Activated CD4-positive, alpha-beta T cell treated with anti-CD3 and anti-CD28 coated beads, Interleukin-2, amount 10 ng/mL, durations not matched to agents 24 days and 14 days (primary cell): ENCODE measurements at regions not wholly inside any gene's neighbourhood (a gene's known extent, or its start where the extent isn't known, plus 50 kb on each side); places are given as distances from the start of the nearest gene placed in this dataset.

ENCODE experiments used
- DNase-seq: peaks from one replicate; pipeline ENCODE4 v3.0.0; 2022
- H3K27ac Mint-ChIP-seq: one replicate; pipeline ENCODE4 v1.8.0; 2022; ENCODE audit warnings: mild to moderate bottlenecking, mixed read lengths
- H3K27me3 Mint-ChIP-seq: one replicate; pipeline ENCODE4 v1.8.0; 2022; ENCODE audit warnings: mixed read lengths
- H3K36me3 Mint-ChIP-seq: one replicate; pipeline ENCODE4 v1.8.0; 2022; ENCODE audit warnings: low read depth, mild to moderate bottlenecking, mixed read lengths
- H3K4me1 Mint-ChIP-seq: one replicate; pipeline ENCODE4 v1.8.0; 2021; ENCODE audit warnings: mixed read lengths
- H3K4me3 Mint-ChIP-seq: one replicate; pipeline ENCODE4 v1.8.0; 2022; ENCODE audit warnings: mild to moderate bottlenecking, moderate library complexity, mixed read lengths
- H3K9me3 Mint-ChIP-seq: one replicate; pipeline ENCODE4 v1.8.0; 2021; ENCODE audit warnings: mixed read lengths
- intact Hi-C: fragments of 100-400 bp; cut with micrococcal nuclease; formaldehyde crosslinking; loops from one replicate; pipeline ENCODE4 v1.15.1; 2023

GRCh38 chr9:115286411-115286810 lies 168.5 kb upstream of the TNC start:
- Mint-ChIP-seq H3K27me3 (peaks cover 7% of the 10 kb centered on the region), H3K9me3 (no peaks in the 10 kb centered on the region), H3K27ac (no peak overlapping the region), H3K4me1 (no peaks in the 10 kb centered on the region), H3K36me3 (no peaks in the 10 kb centered on the region), H3K4me3 (no peak overlapping the region)
- DNase-seq: no peak
- intact Hi-C loops: no loop called here

- no peaks in the 10 kb centered on the region for H3K27me3 Mint-ChIP-seq
- intact Hi-C loops: no loop called here
- H3K4me3 Mint-ChIP-seq: no peak overlapping the region
- no peaks in the 10 kb centered on the region for H3K4me1 Mint-ChIP-seq
- no peak overlapping the region for H3K27ac Mint-ChIP-seq
- no peak for DNase-seq
- H3K36me3 Mint-ChIP-seq: no peaks in the 10 kb centered on the region
- no peaks in the 10 kb centered on the region for H3K9me3 Mint-ChIP-seq
Measured at GRCh38 chr9:115289757-115290208, 171.8 kb upstream of the TNC start.

DNA sequence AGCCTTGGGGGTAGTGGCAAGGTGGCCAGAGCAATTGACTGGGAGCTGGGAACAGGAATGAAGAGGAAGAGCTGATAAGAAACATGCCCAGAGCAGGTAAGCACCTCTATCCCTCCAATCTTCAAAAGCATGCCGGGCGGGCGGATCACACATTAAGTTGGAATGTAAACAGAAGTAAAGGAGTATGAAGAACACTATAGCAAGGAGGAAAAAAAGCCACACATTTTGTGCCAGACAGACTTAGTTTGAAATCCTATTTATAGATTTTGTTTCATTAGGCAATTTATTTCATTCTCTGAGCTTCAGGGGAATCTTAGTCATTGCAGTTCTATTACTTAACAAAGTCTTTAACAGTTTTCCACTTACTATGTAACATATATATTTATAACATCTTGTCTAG lies 173.9 kb upstream of the TNC start:
- H3K9me3 Mint-ChIP-seq: no peaks in the 10 kb centered on the region
- H3K27me3 Mint-ChIP-seq: no peaks in the 10 kb centered on the region
- H3K27ac Mint-ChIP-seq: no peak overlapping the region
- DNase-seq: no peak
- intact Hi-C loops: no loop called here
- no peaks in the 10 kb centered on the region for H3K36me3 Mint-ChIP-seq
- H3K4me3 Mint-ChIP-seq: no peak overlapping the region
- H3K4me1 Mint-ChIP-seq: no peaks in the 10 kb centered on the region

DNA sequence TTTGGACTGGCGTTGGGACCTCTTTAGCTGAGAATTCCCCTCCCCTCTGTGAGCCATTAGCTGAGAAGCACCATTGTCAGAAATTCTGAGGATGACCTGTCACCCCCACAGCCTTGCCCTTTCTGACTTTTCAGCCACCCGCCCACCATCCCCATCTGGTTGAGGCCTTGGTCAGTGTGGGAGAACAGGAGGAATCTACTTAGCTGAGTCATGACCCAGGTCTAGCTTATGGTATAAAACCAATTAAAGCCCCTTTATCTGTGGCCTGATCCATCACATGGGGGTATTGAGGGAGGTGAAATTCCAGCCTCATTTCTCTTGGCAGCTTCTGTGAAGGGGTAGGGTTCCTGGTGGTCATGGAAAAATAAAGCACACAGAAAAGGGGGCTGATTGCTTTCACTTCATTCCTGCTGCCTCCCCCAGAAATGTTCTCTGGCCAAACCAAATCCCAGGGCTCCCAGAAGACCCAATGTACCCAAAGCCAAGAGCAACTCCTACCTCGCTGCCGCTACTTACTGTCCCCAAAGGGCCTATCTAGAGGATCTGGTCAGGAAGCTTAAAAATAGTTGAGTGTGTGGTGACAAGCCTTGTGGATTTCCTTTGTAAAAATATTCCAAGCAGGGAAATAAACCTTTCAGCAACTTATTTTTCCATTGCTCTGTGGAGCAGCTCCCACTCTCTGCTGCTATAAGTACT lies 174.8 kb upstream of the TNC start:
- Mint-ChIP-seq H3K9me3 (no peaks in the 10 kb centered on the region), H3K27me3 (no peaks in the 10 kb centered on the region), H3K36me3 (no peaks in the 10 kb centered on the region), H3K27ac (no peak overlapping the region), H3K4me1 (no peaks in the 10 kb centered on the region), H3K4me3 (no peak overlapping the region)
- intact Hi-C loops: no loop called here
- DNase-seq: no peak

DNA sequence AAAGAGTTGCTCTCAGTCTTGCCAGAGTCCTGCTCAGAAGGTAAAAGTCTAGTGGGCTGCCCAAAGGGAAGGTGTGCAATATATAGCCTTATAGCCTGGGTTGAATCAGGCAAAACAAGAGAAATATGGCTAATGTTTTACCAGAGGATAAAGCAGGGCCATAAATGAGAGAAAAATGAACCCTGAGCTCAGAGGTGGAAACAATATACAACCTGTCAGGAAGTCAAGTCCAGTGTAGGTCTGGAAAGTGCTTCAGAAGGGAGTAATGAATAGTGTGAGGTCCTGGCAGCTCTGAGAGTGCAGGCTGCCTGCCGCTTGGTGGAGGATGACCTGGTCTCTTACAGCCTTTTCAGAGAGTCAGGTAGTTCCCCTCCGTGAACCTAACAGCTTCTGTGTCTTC lies 177.8 kb upstream of the TNC start:
- Mint-ChIP-seq H3K27me3 (peaks cover 2% of the 10 kb centered on the region), H3K4me3 (no peak overlapping the region), H3K27ac (no peak overlapping the region), H3K36me3 (no peaks in the 10 kb centered on the region), H3K4me1 (no peaks in the 10 kb centered on the region), H3K9me3 (no peaks in the 10 kb centered on the region)
- intact Hi-C loops: no loop called here
- DNase-seq: no peak

DNA sequence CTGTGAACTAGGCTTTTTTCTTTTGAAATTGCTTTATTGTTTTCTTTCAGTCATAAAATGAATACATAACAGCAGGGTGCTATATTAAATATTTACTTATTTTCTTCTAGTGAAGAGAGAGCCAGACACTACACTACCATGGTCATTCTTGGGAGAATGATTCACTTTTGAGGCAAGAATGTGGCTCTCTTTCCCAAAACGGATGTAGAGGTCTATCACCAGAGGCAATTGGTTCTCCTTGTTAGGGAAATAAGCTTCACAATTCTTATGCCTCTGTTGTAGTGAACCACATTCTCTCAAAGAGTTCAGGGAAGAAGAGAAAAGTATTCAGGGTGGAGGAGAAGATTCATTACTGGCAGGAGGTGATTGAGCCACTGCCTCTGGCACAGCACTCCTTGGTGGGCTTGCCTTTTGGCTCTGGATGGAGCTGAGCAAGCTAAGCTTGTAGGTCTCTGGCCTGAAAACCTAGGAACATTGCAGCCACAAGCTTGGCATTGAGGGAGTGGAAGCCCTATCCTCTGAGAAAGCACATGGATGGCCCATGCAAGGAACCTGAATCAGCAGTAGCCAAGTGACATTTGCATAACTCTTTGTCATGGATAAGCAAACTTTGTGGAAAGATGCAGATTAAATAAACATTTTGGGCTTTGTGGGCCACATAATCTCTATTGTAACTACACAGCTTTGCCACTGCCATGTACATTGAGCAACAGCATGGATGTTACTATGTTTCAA lies 179.0 kb upstream of the TNC start:
- H3K9me3 Mint-ChIP-seq: no peaks in the 10 kb centered on the region
- no peak overlapping the region for H3K27ac Mint-ChIP-seq
- no peak for DNase-seq
- no peaks in the 10 kb centered on the region for H3K4me1 Mint-ChIP-seq
- no peaks in the 10 kb centered on the region for H3K36me3 Mint-ChIP-seq
- H3K27me3 Mint-ChIP-seq: peaks cover 2% of the 10 kb centered on the region
- H3K4me3 Mint-ChIP-seq: no peak overlapping the region
- intact Hi-C loops: no loop called here

DNA sequence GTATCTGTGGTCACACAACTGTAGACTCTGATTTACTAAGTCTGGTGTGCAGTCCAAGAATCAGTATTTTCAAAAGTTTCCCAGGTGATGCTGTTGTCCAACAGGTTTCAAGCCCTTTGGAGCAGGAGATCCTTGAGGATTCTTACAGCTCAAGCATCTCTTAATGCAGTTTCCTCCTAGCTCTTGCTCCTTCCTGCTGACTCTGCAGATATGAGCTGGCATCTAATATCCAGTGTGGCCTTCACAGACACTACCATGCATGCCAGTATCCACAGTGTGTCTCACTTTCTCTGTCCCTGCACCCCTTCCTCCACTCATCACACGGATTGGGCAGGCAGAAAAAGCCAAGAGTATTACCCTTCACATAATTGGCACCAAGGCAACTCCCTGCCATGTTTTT lies 182.2 kb upstream of the TNC start:
- H3K27me3 Mint-ChIP-seq: peaks cover 2% of the 10 kb centered on the region
- DNase-seq: no peak
- no peaks in the 10 kb centered on the region for H3K4me1 Mint-ChIP-seq
- no peaks in the 10 kb centered on the region for H3K36me3 Mint-ChIP-seq
- H3K27ac Mint-ChIP-seq: no peak overlapping the region
- no peaks in the 10 kb centered on the region for H3K9me3 Mint-ChIP-seq
- H3K4me3 Mint-ChIP-seq: no peak overlapping the region
- intact Hi-C loops: no loop called here

- H3K4me1 Mint-ChIP-seq: no peaks in the 10 kb centered on the region
- H3K27me3 Mint-ChIP-seq: peaks cover 2% of the 10 kb centered on the region
- no peak overlapping the region for H3K27ac Mint-ChIP-seq
- no peaks in the 10 kb centered on the region for H3K9me3 Mint-ChIP-seq
- no peaks in the 10 kb centered on the region for H3K36me3 Mint-ChIP-seq
- DNase-seq: no peak
- intact Hi-C loops: no loop called here
- H3K4me3 Mint-ChIP-seq: no peak overlapping the region
Measured at GRCh38 chr9:115300874-115301273, 182.9 kb upstream of the TNC start.

DNA sequence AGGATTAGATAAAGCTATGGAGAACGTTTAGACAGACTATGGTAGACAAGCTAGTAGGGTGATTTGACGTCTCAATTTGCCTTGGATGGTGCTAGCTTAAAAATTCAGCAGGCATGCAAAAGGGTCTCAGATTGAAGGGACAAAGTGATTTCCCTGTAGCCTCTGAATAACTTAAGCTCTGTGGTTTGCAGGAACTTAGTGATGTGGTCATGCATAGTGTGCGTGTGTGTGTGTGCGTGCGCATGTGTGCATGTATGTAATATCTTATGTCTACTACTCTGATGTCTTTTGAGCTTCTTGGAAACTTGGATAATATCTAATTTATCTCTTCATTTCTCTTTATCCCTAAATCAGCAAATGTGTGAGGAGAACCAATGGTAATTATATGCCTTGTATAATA lies 183.6 kb upstream of the TNC start:
- Mint-ChIP-seq H3K4me3 (no peak overlapping the region), H3K27me3 (peaks cover 2% of the 10 kb centered on the region), H3K9me3 (no peaks in the 10 kb centered on the region), H3K27ac (no peak overlapping the region), H3K4me1 (no peaks in the 10 kb centered on the region), H3K36me3 (no peaks in the 10 kb centered on the region)
- no peak for DNase-seq
- intact Hi-C loops: no loop called here

DNA sequence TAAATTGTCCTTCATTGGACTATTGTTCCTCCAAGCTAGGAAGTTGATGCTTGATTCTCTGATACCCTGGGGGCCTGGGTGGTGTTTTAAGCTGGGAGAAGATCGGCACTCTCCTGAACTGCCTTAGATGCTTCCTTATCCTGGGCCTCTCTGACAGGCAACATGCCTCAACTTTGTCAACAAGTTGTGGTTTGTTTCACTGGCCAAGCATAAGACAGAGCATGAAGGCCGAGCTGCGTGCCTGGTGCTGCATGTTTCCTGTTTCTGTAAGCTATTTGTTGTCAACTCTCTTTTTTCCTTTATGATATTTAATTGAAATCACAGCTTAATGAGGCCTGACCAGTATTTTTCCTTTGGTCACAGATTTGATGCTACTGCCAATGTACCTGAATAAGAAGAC lies 187.6 kb upstream of the TNC start:
- Mint-ChIP-seq H3K9me3 (no peaks in the 10 kb centered on the region), H3K27me3 (no peaks in the 10 kb centered on the region), H3K27ac (no peak overlapping the region), H3K4me3 (no peak overlapping the region), H3K4me1 (no peaks in the 10 kb centered on the region), H3K36me3 (no peaks in the 10 kb centered on the region)
- no peak for DNase-seq
- intact Hi-C loops: no loop called here

DNA sequence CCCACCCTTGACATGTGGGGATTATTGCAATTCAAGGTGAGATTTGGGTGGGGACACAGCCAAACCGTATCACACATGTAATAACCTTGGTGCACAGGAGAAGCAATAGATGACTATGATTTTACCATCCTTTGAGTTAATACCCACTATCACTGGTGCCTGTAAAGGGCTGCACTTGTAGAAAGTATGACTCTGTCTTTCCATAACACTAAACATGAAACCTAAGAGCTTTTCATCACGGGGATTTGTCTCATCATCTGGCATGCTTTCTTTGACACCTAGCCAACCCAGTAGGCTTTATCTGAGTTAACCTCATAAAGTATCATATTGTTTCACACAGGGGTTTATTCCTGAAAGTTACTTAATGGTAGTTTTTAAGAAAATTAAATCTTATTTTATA lies 188.9 kb upstream of the TNC start:
- Mint-ChIP-seq H3K36me3 (no peaks in the 10 kb centered on the region), H3K9me3 (no peaks in the 10 kb centered on the region), H3K27me3 (no peaks in the 10 kb centered on the region), H3K4me3 (no peak overlapping the region), H3K4me1 (no peaks in the 10 kb centered on the region), H3K27ac (no peak overlapping the region)
- intact Hi-C loops: no loop called here
- no peak for DNase-seq

DNA sequence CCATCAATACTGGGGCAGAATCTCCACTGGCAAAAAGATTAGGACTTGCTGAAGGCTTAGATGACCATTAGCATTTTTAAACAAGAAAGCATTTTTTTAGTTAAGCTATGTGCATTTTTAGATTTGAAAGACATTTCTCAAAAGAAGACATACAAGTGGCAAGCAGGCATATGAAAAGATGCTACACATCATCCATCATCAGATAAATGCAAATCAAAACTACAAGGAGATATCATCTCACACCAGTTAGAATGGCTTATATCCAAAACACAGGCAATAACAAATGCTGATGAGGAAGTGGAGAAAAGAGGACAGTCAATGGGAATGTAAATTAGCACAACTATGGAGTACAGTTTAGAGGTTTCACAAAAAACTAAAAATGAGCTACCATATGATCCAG lies 195.6 kb upstream of the TNC start:
- no peak overlapping the region for H3K27ac Mint-ChIP-seq
- H3K4me1 Mint-ChIP-seq: no peaks in the 10 kb centered on the region
- intact Hi-C loops: no loop called here
- no peak for DNase-seq
- no peaks in the 10 kb centered on the region for H3K27me3 Mint-ChIP-seq
- H3K36me3 Mint-ChIP-seq: no peaks in the 10 kb centered on the region
- H3K9me3 Mint-ChIP-seq: peaks cover 6% of the 10 kb centered on the region
- H3K4me3 Mint-ChIP-seq: no peak overlapping the region

- no peaks in the 10 kb centered on the region for H3K36me3 Mint-ChIP-seq
- H3K4me1 Mint-ChIP-seq: no peaks in the 10 kb centered on the region
- H3K27me3 Mint-ChIP-seq: no peaks in the 10 kb centered on the region
- intact Hi-C loops: no loop called here
- DNase-seq: no peak
- no peaks in the 10 kb centered on the region for H3K9me3 Mint-ChIP-seq
- H3K4me3 Mint-ChIP-seq: no peak overlapping the region
- H3K27ac Mint-ChIP-seq: no peak overlapping the region
Measured at GRCh38 chr9:115326461-115326860, 208.5 kb upstream of the TNC start.

- H3K27ac Mint-ChIP-seq: no peak overlapping the region
- no peak for DNase-seq
- H3K9me3 Mint-ChIP-seq: no peaks in the 10 kb centered on the region
- H3K36me3 Mint-ChIP-seq: no peaks in the 10 kb centered on the region
- H3K4me1 Mint-ChIP-seq: no peaks in the 10 kb centered on the region
- no peaks in the 10 kb centered on the region for H3K27me3 Mint-ChIP-seq
- intact Hi-C loops: no loop called here
- no peak overlapping the region for H3K4me3 Mint-ChIP-seq
Measured at GRCh38 chr9:115327436-115328122, 209.6 kb upstream of the TNC start.
